HG03159 (cell line): ENCODE measurements at regions not wholly inside any gene's neighbourhood (a gene's known extent, or its start where the extent isn't known, plus 50 kb on each side); places are given as distances from the start of the nearest gene placed in this dataset.

Experiments used
- ATAC-seq: cut with Tn5 transposase; IDR thresholded peaks from one replicate; pipeline ENCODE4 v1.9.1; 2021; ENCODE audit warnings: mild to moderate bottlenecking, moderate library complexity; ENCODE audit not compliant: unreplicated experiment

GRCh38 chr12:105977652-105978051, 161.1 kb downstream of the NUAK1 start:
- no peak for ATAC-seq

- no peak for ATAC-seq
Measured at GRCh38 chr12:105978276-105978675, 160.5 kb downstream of the NUAK1 start.

GRCh38 chr12:105978686-105979085, 160.1 kb downstream of the NUAK1 start:
- no peak for ATAC-seq

- ATAC-seq: no peak
Measured at GRCh38 chr12:105980085-105980484, 158.7 kb downstream of the NUAK1 start.

GRCh38 chr12:105980533-105980932, 158.2 kb downstream of the NUAK1 start:
- ATAC-seq: no peak

GRCh38 chr12:105982022-105982421, 156.7 kb downstream of the NUAK1 start:
- no peak for ATAC-seq

- no peak for ATAC-seq
Measured at GRCh38 chr12:105983622-105984320, 155.0 kb downstream of the NUAK1 start.

GRCh38 chr12:105985383-105985782, 153.4 kb downstream of the NUAK1 start:
- no peak for ATAC-seq

GRCh38 chr12:105986779-105987684, 151.7 kb downstream of the NUAK1 start:
- no peak for ATAC-seq

GRCh38 chr12:105987685-105988035, 151.1 kb downstream of the NUAK1 start:
- no peak for ATAC-seq

GRCh38 chr12:105992849-105993740, 145.7 kb downstream of the NUAK1 start:
- no peak for ATAC-seq

- no peak for ATAC-seq
Measured at GRCh38 chr12:105993766-105994555, 144.8 kb downstream of the NUAK1 start.

GRCh38 chr12:105995961-105996431, 142.8 kb downstream of the NUAK1 start:
- no peak for ATAC-seq

GRCh38 chr12:105998561-105998960, 140.2 kb downstream of the NUAK1 start:
- no peak for ATAC-seq

- no peak for ATAC-seq
Measured at GRCh38 chr12:106000382-106001104, 138.2 kb downstream of the NUAK1 start.

- no peak for ATAC-seq
Measured at GRCh38 chr12:106001105-106001836, 137.5 kb downstream of the NUAK1 start.

- no peak for ATAC-seq
Measured at GRCh38 chr12:106001837-106002218, 136.9 kb downstream of the NUAK1 start.

GRCh38 chr12:106003297-106003696, 135.5 kb downstream of the NUAK1 start:
- ATAC-seq: no peak

- ATAC-seq: no peak
Measured at GRCh38 chr12:106004289-106004688, 134.5 kb downstream of the NUAK1 start.
